ENCODE measurements at regions not wholly inside any gene's neighbourhood (a gene's known extent, or its start where the extent isn't known, plus 50 kb on each side); places are given as distances from the start of the nearest gene placed in this dataset.

GRCh38 chr15:20376872-20377271 lies 164.7 kb downstream of the GOLGA6L6 start:
- TF ChIP-seq CTCF (IDR thresholded peaks at IDR 0.05) = no peak
- no peak for TF ChIP-seq ZFX (IDR thresholded peaks at IDR 0.05; ENCODE audit: borderline replicate concordance)

All from 22Rv1 (cell line).